ENCODE measurements at regions not wholly inside any gene's neighbourhood (a gene's known extent, or its start where the extent isn't known, plus 50 kb on each side); places are given as distances from the start of the nearest gene placed in this dataset.

DNA sequence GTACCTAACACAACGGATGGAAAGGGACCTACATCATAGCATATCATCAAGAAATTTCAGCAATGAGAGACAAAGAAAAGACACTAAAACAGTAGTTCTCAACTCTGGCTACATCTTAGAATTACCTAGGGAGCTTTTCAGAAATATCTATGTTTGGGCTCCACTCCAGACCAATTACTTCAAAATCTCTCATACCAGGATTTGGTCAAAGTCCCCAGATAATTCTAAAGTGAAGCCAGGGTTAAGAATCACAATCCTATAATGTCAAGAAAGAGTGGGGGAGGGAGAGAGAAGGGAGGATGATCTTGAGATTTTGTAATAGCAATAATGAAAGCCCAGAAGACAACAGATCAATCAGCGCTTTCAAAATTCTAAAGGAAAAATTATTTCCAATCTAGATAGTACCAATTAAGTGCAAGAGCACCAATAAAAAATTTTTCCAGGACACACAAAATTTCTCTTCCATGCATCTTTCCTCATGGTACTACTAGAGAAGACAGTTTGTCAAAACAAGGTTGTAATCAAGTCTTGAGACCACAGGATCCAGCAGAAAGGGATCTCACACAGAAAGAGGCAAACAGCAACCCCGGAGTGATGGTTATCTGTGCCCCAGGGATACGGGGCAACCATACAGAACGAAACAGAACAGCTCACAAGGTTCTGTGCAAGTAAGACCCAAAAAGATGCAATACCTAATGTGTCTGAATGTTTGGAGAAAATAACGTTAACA is 152.9 kb upstream of the DST start:
- Histone ChIP-seq H3K9me3 (ENCODE audit: low read depth, low read length, poor library complexity, severe bottlenecking) (no peaks in the 10 kb centered on the region), H3K27ac (ENCODE audit: low read depth, low read length, poor library complexity, severe bottlenecking) (no peak overlapping the region), H3K27me3 (replicated peaks; ENCODE audit: insufficient read depth, low read depth, low read length, poor library complexity) (no peaks in the 10 kb centered on the region), H3K4me1 (ENCODE audit: insufficient read depth, low read length, poor library complexity, severe bottlenecking) (peaks cover 28% of the 10 kb centered on the region), H3K36me3 (ENCODE audit: insufficient read depth, low read length, poor library complexity, severe bottlenecking) (no peaks in the 10 kb centered on the region), H3K4me3 (ENCODE audit: low read depth, low read length, poor library complexity, severe bottlenecking) (no peak overlapping the region)
- no peak for DNase-seq (ENCODE audit: low spot score)
- intact Hi-C loops (cut with micrococcal nuclease; ENCODE audit: unreplicated experiment) = no loop called here
- TF ChIP-seq, protein P1, sequence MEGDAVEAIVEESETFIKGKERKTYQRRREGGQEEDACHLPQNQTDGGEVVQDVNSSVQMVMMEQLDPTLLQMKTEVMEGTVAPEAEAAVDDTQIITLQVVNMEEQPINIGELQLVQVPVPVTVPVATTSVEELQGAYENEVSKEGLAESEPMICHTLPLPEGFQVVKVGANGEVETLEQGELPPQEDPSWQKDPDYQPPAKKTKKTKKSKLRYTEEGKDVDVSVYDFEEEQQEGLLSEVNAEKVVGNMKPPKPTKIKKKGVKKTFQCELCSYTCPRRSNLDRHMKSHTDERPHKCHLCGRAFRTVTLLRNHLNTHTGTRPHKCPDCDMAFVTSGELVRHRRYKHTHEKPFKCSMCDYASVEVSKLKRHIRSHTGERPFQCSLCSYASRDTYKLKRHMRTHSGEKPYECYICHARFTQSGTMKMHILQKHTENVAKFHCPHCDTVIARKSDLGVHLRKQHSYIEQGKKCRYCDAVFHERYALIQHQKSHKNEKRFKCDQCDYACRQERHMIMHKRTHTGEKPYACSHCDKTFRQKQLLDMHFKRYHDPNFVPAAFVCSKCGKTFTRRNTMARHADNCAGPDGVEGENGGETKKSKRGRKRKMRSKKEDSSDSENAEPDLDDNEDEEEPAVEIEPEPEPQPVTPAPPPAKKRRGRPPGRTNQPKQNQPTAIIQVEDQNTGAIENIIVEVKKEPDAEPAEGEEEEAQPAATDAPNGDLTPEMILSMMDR (conservative IDR thresholded peaks at IDR 0.05; ENCODE audit: low read depth, low read length) = no peak
- no peak for TF ChIP-seq EZH2 (IDR thresholded peaks at IDR 0.05; ENCODE audit: borderline replicate concordance, low read depth, low read length, poor library complexity, severe bottlenecking)
- POLR2A ChIA-PET (ENCODE audit: low non-redundant PET) = interaction anchor here (0.8 kb wide), 1 partner anchor 86 kb away, joined by 3 read pairs; no protein-coding TSS in a partner anchor
- no TSS peak for BruUV-seq (replicated peaks)
- CTCF ChIA-PET = no interaction called here

DNA sequence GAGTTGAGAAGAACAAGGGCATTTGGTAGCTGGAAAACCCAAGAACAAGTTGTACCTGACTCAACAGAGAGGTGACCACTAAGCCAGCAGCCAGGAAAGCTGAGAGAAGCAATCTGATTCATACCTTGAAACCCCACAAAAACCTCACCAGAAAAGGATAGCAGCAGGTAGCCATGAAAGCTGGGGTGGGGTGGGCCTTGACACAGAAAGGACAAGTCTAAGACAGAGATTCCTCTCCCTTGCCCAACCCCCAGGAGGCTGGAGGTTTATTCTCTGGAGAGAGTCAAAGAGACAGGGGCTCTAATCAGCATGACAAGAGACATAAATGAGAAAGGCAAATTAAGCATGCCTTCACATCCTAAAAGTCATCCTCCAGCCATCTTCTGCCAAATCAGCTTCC is 151.7 kb upstream of the DST start:
- Histone ChIP-seq H3K9me3 (ENCODE audit: low read depth, low read length, poor library complexity, severe bottlenecking) (no peaks in the 10 kb centered on the region), H3K4me1 (ENCODE audit: insufficient read depth, low read length, poor library complexity, severe bottlenecking) (peaks cover 28% of the 10 kb centered on the region), H3K27ac (ENCODE audit: low read depth, low read length, poor library complexity, severe bottlenecking) (no peak overlapping the region), H3K4me3 (ENCODE audit: low read depth, low read length, poor library complexity, severe bottlenecking) (no peak overlapping the region), H3K27me3 (replicated peaks; ENCODE audit: insufficient read depth, low read depth, low read length, poor library complexity) (no peaks in the 10 kb centered on the region), H3K36me3 (ENCODE audit: insufficient read depth, low read length, poor library complexity, severe bottlenecking) (no peaks in the 10 kb centered on the region)
- DNase-seq (ENCODE audit: low spot score) = no peak
- BruUV-seq (replicated peaks) = no TSS peak
- ChIA-PET POLR2A (ENCODE audit: low non-redundant PET) (no interaction called here), CTCF (interaction anchor here (0.6 kb wide), 1 partner anchor 49 kb away, joined by 3 read pairs; no protein-coding TSS in a partner anchor)
- intact Hi-C loops (cut with micrococcal nuclease; ENCODE audit: unreplicated experiment) = no loop called here
- TF ChIP-seq EZH2 (IDR thresholded peaks at IDR 0.05; ENCODE audit: borderline replicate concordance, low read depth, low read length, poor library complexity, severe bottlenecking) = no peak
- TF ChIP-seq, protein P1 (conservative IDR thresholded peaks at IDR 0.05; ENCODE audit: low read depth, low read length) = no peak

DNA sequence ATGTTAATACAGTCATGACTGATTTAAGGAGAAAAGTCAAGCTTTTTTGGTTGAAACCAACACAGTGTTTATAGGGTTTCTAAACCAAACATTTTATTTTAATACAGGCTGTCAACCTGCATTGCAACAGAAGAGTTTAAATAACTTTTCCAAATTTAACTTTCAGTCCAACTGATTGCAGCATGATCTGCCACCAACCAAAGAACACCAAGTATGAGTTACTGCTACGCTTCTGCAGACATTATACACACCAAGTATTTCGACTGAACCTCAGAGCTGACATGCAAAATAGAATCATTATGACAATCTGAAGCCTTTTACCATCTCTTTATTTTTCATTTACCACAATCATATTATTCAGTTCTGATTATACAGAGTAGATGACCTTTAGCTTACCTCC is 151.2 kb upstream of the DST start:
- BruUV-seq (replicated peaks) = no TSS peak
- POLR2A ChIA-PET (ENCODE audit: low non-redundant PET) = no interaction called here
- Histone ChIP-seq H3K27me3 (replicated peaks; ENCODE audit: insufficient read depth, low read depth, low read length, poor library complexity) (no peaks in the 10 kb centered on the region), H3K4me3 (ENCODE audit: low read depth, low read length, poor library complexity, severe bottlenecking) (no peak overlapping the region), H3K9me3 (ENCODE audit: low read depth, low read length, poor library complexity, severe bottlenecking) (no peaks in the 10 kb centered on the region), H3K4me1 (ENCODE audit: insufficient read depth, low read length, poor library complexity, severe bottlenecking) (peaks cover 28% of the 10 kb centered on the region), H3K36me3 (ENCODE audit: insufficient read depth, low read length, poor library complexity, severe bottlenecking) (no peaks in the 10 kb centered on the region), H3K27ac (ENCODE audit: low read depth, low read length, poor library complexity, severe bottlenecking) (no peak overlapping the region)
- DNase-seq (ENCODE audit: low spot score) = no peak
- TF ChIP-seq EZH2 (IDR thresholded peaks at IDR 0.05; ENCODE audit: borderline replicate concordance, low read depth, low read length, poor library complexity, severe bottlenecking) = no peak
- TF ChIP-seq, protein P1 (conservative IDR thresholded peaks at IDR 0.05; ENCODE audit: low read depth, low read length) = no peak
- CTCF ChIA-PET = interaction anchor here (0.6 kb wide), 1 partner anchor 50 kb away, joined by 3 read pairs; no protein-coding TSS in a partner anchor
- intact Hi-C loops (cut with micrococcal nuclease; ENCODE audit: unreplicated experiment) = no loop called here
